ENCODE measurements at regions not wholly inside any gene's neighbourhood (a gene's known extent, or its start where the extent isn't known, plus 50 kb on each side); places are given as distances from the start of the nearest gene placed in this dataset.

- DNase-seq, result no peak
Measured at GRCh38 chr1:98018074-98018473, 97.2 kb upstream of the DPYD start.

GRCh38 chr1:98017184-98017583, 96.3 kb upstream of the DPYD start:
- DNase-seq, result no peak

GRCh38 chr1:98008373-98008772, 87.5 kb upstream of the DPYD start:
- DNase-seq, result no peak

GRCh38 chr1:98005326-98006010, 84.6 kb upstream of the DPYD start:
- no peak for DNase-seq

GRCh38 chr1:98003442-98003841, 82.6 kb upstream of the DPYD start:
- no peak for DNase-seq

- DNase-seq, result no peak
Measured at GRCh38 chr1:98002288-98002687, 81.5 kb upstream of the DPYD start.

- no peak for DNase-seq
Measured at GRCh38 chr1:98001764-98002163, 80.9 kb upstream of the DPYD start.

- no peak for DNase-seq
Measured at GRCh38 chr1:97999320-97999719, 78.5 kb upstream of the DPYD start.

GRCh38 chr1:97996880-97997279, 76.0 kb upstream of the DPYD start:
- no peak for DNase-seq

GRCh38 chr1:97989094-97989680, 68.4 kb upstream of the DPYD start:
- no peak for DNase-seq

- no peak for DNase-seq
Measured at GRCh38 chr1:97986041-97987005, 65.5 kb upstream of the DPYD start.

GRCh38 chr1:97983126-97983525, 62.3 kb upstream of the DPYD start:
- no peak for DNase-seq

- no peak for DNase-seq
Measured at GRCh38 chr1:97980530-97980929, 59.7 kb upstream of the DPYD start.

GRCh38 chr1:97976801-97977200, 56.0 kb upstream of the DPYD start:
- DNase-seq, result no peak
